Neural crest cell (in vitro differentiated cells): ENCODE measurements at regions not wholly inside any gene's neighbourhood (a gene's known extent, or its start where the extent isn't known, plus 50 kb on each side); places are given as distances from the start of the nearest gene placed in this dataset.
A peak's percentile ranks its signal among the peaks of the same experiment; 100 is the strongest.

Source experiments
- DNase-seq: peaks from one replicate; pipeline ENCODE4 v3.0.0; 2021; ENCODE audit warnings: low read depth, mixed read lengths, low spot score
- H3K27ac Mint-ChIP-seq: one replicate; pipeline ENCODE4 v1.8.0; 2021; ENCODE audit warnings: mild to moderate bottlenecking, mixed read lengths; ENCODE audit not compliant: unreplicated experiment
- H3K27me3 Mint-ChIP-seq: 2 replicates; pipeline ENCODE4 v1.8.0; 2021; ENCODE audit warnings: low read depth, mild to moderate bottlenecking, mixed read lengths
- H3K36me3 Mint-ChIP-seq: 2 replicates; pipeline ENCODE4 v1.8.0; 2021; ENCODE audit warnings: low read depth, mild to moderate bottlenecking, mixed read lengths
- H3K4me1 Mint-ChIP-seq: 2 replicates; pipeline ENCODE4 v1.8.0; 2021; ENCODE audit warnings: mixed read lengths
- H3K4me3 Mint-ChIP-seq: one replicate; pipeline ENCODE4 v1.8.0; 2021; ENCODE audit warnings: mild to moderate bottlenecking, mixed read lengths
- H3K9me3 Mint-ChIP-seq: 2 replicates; pipeline ENCODE4 v1.8.0; 2021; ENCODE audit warnings: mixed read lengths
- TF ChIP-seq, protein P1 (sequence below): fragments of 200-600 bp; sonication (generic); conservative IDR thresholded peaks from 2 replicates; pipeline ENCODE4 v1.5.0; 2021; ENCODE audit warnings: antibody characterized with exemption, mild to moderate bottlenecking

DNA sequence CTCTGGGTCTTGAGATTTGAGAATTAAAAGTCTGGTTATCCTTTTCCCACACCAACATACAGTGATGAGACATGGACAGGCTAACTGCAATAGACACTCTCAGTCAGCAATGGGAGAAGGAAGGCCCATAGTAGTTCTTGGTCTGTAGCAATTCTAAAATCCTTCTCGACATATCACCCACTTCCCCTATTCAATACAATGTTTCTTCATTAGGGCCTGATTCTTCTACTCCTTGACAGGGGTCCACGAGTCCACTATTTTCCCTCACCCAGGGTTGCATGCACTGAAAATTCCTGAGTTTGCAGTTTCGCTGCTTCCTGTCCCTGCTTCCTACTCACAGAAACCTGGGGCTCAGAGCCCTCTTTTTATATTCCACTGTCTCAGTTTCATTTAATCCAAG lies 402.8 kb downstream of the MAT2B start:
- no peak overlapping the region for H3K4me3 Mint-ChIP-seq
- DNase-seq, result no peak
- no peak overlapping the region for H3K27ac Mint-ChIP-seq
- H3K36me3 Mint-ChIP-seq, result no peaks in the 10 kb centered on the region
- H3K27me3 Mint-ChIP-seq, result no peaks in the 10 kb centered on the region
- no peaks in the 10 kb centered on the region for H3K9me3 Mint-ChIP-seq
- TF ChIP-seq, protein P1, sequence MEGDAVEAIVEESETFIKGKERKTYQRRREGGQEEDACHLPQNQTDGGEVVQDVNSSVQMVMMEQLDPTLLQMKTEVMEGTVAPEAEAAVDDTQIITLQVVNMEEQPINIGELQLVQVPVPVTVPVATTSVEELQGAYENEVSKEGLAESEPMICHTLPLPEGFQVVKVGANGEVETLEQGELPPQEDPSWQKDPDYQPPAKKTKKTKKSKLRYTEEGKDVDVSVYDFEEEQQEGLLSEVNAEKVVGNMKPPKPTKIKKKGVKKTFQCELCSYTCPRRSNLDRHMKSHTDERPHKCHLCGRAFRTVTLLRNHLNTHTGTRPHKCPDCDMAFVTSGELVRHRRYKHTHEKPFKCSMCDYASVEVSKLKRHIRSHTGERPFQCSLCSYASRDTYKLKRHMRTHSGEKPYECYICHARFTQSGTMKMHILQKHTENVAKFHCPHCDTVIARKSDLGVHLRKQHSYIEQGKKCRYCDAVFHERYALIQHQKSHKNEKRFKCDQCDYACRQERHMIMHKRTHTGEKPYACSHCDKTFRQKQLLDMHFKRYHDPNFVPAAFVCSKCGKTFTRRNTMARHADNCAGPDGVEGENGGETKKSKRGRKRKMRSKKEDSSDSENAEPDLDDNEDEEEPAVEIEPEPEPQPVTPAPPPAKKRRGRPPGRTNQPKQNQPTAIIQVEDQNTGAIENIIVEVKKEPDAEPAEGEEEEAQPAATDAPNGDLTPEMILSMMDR, result no peak
- no peaks in the 10 kb centered on the region for H3K4me1 Mint-ChIP-seq

DNA sequence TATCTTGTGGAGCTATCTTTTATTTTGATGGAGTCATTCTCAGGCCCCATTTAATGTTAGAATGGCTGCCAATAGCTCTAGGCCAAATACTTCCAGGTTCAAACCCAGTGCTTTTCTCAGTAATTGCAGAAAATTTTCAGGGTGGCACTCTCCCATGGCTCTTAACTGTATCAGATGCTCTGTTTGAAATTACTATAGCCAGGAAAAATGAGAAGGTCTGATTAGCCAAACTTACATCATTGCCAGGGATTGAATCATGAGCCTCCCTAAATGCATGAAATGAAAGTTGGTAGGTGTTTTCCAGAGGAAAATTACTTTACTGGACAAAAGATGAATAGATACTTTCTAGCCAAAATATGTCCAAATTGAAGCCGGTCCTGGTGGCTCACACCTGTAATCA lies 404.8 kb downstream of the MAT2B start:
- Mint-ChIP-seq H3K9me3 (no peaks in the 10 kb centered on the region), H3K27ac (no peak overlapping the region), H3K36me3 (no peaks in the 10 kb centered on the region), H3K27me3 (no peaks in the 10 kb centered on the region), H3K4me3 (no peak overlapping the region), H3K4me1 (no peaks in the 10 kb centered on the region)
- TF ChIP-seq, protein P1, result no peak
- no peak for DNase-seq

DNA sequence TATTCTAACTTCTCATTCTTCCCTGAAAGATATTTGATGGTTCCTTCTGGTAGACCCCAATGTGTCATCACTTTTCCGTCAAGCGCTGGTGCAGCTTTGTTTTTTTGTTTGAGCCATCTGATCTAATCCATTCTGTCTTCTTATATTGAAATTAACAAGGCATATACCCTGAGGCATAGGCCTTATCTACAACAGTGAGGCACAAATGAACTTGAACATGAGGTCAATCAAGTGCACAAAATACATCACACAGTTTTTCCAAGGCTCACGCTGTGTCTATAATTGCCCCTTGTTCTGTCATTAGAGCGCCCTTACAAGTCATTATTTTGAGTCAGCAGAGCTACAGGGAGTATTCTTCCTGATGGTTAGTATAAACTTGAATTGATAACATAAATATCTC lies 406.6 kb downstream of the MAT2B start:
- Mint-ChIP-seq H3K27me3 (no peaks in the 10 kb centered on the region), H3K36me3 (no peaks in the 10 kb centered on the region), H3K4me1 (peaks cover 4% of the 10 kb centered on the region), H3K9me3 (no peaks in the 10 kb centered on the region), H3K27ac (no peak overlapping the region), H3K4me3 (no peak overlapping the region)
- no peak for DNase-seq
- TF ChIP-seq, protein P1, result no peak

DNA sequence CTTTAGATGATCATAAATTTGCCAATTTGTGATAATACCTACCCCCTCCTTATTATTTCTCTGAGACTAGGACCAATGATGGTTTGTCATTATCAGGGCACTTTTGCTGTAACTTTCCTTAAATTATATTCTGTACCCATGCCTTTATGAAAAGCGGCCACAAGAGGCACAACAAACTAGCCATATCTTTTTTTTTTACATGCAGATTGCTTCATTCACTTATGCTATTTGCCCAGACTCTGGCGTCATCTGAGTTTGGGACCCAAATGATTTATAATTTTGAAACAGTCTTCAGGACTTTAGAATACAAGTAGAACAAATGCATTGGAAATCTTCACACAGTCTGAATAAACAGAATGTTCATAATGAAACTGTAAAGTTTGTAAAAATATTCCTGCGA lies 408.1 kb downstream of the MAT2B start:
- Mint-ChIP-seq H3K36me3 (no peaks in the 10 kb centered on the region), H3K4me3 (no peak overlapping the region), H3K27me3 (no peaks in the 10 kb centered on the region), H3K4me1 (peaks cover 4% of the 10 kb centered on the region), H3K9me3 (no peaks in the 10 kb centered on the region), H3K27ac (no peak overlapping the region)
- no peak for DNase-seq
- TF ChIP-seq, protein P1, result peak; percentile 30

DNA sequence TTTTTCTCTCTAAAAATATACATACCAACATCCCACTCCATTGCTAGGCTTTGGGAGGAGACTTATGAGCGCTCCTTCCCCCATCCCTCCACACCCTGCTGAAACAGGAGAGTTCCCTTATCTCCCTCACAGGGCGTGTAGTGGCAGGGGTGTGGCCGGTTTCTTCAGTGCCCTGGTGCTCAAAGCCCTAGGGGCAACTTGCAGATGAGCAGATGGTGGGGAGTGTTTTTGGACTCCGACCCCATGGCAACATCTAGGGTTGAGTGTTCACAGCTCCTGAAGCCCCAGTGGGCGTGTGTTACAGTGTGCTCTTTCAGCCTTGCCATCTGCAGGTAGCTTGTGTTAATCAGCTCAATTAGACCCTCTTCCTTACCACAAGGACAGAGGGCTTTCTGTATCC lies 409.5 kb downstream of the MAT2B start:
- no peak for DNase-seq
- Mint-ChIP-seq H3K36me3 (peaks cover 3% of the 10 kb centered on the region), H3K27ac (no peak overlapping the region), H3K27me3 (no peaks in the 10 kb centered on the region), H3K9me3 (peaks cover 7% of the 10 kb centered on the region), H3K4me3 (no peak overlapping the region), H3K4me1 (peaks cover 4% of the 10 kb centered on the region)
- TF ChIP-seq, protein P1, result no peak

- no peak for DNase-seq
- Mint-ChIP-seq H3K27me3 (no peaks in the 10 kb centered on the region), H3K27ac (peak overlapping the region; percentile 39), H3K4me1 (peaks cover 4% of the 10 kb centered on the region), H3K9me3 (peaks cover 7% of the 10 kb centered on the region), H3K4me3 (no peak overlapping the region), H3K36me3 (peaks cover 3% of the 10 kb centered on the region)
- TF ChIP-seq, protein P1, result no peak
Measured at GRCh38 chr5:163915481-163915961, 410.1 kb downstream of the MAT2B start.
